ENCODE measurements at regions not wholly inside any gene's neighbourhood (a gene's known extent, or its start where the extent isn't known, plus 50 kb on each side); places are given as distances from the start of the nearest gene placed in this dataset.

DNA sequence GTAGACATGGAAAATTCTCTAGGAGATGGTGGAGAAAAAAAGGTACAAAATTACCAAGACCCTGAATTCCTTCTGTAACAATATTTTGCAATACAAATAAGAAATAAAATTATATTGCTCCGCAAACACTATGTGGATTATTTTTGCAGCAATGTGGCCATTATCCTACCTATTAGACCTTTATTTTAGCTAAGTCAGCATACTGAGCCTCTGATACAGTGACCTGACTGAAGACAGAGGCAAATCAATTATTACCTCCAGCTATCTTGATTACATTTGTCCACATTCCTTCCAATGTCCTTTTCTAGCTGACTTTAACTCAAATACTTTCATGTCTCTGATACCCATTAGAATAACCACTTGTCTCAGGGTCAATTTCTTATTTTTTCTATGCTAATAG lies 610.9 kb downstream of the LRRIQ3 start:
- TF ChIP-seq, protein P1, sequence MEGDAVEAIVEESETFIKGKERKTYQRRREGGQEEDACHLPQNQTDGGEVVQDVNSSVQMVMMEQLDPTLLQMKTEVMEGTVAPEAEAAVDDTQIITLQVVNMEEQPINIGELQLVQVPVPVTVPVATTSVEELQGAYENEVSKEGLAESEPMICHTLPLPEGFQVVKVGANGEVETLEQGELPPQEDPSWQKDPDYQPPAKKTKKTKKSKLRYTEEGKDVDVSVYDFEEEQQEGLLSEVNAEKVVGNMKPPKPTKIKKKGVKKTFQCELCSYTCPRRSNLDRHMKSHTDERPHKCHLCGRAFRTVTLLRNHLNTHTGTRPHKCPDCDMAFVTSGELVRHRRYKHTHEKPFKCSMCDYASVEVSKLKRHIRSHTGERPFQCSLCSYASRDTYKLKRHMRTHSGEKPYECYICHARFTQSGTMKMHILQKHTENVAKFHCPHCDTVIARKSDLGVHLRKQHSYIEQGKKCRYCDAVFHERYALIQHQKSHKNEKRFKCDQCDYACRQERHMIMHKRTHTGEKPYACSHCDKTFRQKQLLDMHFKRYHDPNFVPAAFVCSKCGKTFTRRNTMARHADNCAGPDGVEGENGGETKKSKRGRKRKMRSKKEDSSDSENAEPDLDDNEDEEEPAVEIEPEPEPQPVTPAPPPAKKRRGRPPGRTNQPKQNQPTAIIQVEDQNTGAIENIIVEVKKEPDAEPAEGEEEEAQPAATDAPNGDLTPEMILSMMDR (IDR thresholded peaks at IDR 0.05; ENCODE audit: extremely low read depth in 1 of 2, insufficient read depth in 1 of 2, low read depth in 1 of 2, low read length in 2 of 2) = no peak
- TF ChIP-seq JUN (IDR thresholded peaks at IDR 0.05; ENCODE audit: borderline replicate concordance, insufficient read depth, insufficient read length, low read depth) = no peak

Data from endothelial cell of umbilical vein (primary cell).